ENCODE measurements at regions not wholly inside any gene's neighbourhood (a gene's known extent, or its start where the extent isn't known, plus 50 kb on each side); places are given as distances from the start of the nearest gene placed in this dataset.
A peak's percentile ranks its signal among the peaks of the same experiment; 100 is the strongest.

DNA sequence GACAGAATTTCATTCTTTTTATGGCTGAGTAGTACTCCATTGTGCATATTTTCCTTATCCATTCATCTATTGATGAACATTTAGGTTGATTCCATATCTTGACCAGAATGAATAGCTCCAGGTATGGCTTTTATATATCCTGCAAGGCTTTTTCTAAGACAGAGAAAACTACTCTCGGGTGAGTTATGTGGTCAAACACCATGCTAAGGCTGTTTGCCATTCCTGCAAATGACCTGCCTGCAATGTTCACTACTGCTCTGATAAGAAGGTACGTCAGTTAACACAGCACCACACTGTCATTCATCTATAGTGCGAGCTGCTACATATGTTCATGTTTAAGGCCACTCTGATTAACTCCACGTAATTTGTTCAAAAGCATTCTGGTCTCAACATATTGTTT, 256.8 kb upstream of the RGMB start:
- TF ChIP-seq CDX4 (CRISPR knock-in tag; IDR thresholded peaks at IDR 0.05; ENCODE audit: borderline replicate concordance) (no peak), ZNF512 (CRISPR knock-in tag; IDR thresholded peaks at IDR 0.05; ENCODE audit: borderline replicate concordance) (no peak), NR2C2 (CRISPR knock-in tag; IDR thresholded peaks at IDR 0.05) (no peak), ELF4 (CRISPR knock-in tag; IDR thresholded peaks at IDR 0.05; ENCODE audit: low read depth) (no peak), ZNF671 (CRISPR knock-in tag; IDR thresholded peaks at IDR 0.05) (no peak)
- TF ChIP-seq, protein P1, sequence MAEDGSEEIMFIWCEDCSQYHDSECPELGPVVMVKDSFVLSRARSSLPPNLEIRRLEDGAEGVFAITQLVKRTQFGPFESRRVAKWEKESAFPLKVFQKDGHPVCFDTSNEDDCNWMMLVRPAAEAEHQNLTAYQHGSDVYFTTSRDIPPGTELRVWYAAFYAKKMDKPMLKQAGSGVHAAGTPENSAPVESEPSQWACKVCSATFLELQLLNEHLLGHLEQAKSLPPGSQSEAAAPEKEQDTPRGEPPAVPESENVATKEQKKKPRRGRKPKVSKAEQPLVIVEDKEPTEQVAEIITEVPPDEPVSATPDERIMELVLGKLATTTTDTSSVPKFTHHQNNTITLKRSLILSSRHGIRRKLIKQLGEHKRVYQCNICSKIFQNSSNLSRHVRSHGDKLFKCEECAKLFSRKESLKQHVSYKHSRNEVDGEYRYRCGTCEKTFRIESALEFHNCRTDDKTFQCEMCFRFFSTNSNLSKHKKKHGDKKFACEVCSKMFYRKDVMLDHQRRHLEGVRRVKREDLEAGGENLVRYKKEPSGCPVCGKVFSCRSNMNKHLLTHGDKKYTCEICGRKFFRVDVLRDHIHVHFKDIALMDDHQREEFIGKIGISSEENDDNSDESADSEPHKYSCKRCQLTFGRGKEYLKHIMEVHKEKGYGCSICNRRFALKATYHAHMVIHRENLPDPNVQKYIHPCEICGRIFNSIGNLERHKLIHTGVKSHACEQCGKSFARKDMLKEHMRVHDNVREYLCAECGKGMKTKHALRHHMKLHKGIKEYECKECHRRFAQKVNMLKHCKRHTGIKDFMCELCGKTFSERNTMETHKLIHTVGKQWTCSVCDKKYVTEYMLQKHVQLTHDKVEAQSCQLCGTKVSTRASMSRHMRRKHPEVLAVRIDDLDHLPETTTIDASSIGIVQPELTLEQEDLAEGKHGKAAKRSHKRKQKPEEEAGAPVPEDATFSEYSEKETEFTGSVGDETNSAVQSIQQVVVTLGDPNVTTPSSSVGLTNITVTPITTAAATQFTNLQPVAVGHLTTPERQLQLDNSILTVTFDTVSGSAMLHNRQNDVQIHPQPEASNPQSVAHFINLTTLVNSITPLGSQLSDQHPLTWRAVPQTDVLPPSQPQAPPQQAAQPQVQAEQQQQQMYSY (CRISPR knock-in tag; IDR thresholded peaks at IDR 0.05): no peak
- TF ChIP-seq, protein P2, sequence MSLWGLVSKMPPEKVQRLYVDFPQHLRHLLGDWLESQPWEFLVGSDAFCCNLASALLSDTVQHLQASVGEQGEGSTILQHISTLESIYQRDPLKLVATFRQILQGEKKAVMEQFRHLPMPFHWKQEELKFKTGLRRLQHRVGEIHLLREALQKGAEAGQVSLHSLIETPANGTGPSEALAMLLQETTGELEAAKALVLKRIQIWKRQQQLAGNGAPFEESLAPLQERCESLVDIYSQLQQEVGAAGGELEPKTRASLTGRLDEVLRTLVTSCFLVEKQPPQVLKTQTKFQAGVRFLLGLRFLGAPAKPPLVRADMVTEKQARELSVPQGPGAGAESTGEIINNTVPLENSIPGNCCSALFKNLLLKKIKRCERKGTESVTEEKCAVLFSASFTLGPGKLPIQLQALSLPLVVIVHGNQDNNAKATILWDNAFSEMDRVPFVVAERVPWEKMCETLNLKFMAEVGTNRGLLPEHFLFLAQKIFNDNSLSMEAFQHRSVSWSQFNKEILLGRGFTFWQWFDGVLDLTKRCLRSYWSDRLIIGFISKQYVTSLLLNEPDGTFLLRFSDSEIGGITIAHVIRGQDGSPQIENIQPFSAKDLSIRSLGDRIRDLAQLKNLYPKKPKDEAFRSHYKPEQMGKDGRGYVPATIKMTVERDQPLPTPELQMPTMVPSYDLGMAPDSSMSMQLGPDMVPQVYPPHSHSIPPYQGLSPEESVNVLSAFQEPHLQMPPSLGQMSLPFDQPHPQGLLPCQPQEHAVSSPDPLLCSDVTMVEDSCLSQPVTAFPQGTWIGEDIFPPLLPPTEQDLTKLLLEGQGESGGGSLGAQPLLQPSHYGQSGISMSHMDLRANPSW (CRISPR knock-in tag; conservative IDR thresholded peaks at IDR 0.05; ENCODE audit: low read depth): no peak
- TF ChIP-seq, protein P3, sequence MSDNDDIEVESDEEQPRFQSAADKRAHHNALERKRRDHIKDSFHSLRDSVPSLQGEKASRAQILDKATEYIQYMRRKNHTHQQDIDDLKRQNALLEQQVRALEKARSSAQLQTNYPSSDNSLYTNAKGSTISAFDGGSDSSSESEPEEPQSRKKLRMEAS (CRISPR knock-in tag; IDR thresholded peaks at IDR 0.05): no peak
- TF ChIP-seq, protein P4, sequence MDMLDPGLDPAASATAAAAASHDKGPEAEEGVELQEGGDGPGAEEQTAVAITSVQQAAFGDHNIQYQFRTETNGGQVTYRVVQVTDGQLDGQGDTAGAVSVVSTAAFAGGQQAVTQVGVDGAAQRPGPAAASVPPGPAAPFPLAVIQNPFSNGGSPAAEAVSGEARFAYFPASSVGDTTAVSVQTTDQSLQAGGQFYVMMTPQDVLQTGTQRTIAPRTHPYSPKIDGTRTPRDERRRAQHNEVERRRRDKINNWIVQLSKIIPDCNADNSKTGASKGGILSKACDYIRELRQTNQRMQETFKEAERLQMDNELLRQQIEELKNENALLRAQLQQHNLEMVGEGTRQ (CRISPR knock-in tag; IDR thresholded peaks at IDR 0.05): no peak
- Mint-ChIP-seq H3K9me3 (no peaks in the 10 kb centered on the region), H3K27ac (no peak overlapping the region), H3K4me1 (peaks cover 27% of the 10 kb centered on the region), H3K4me3 (no peak overlapping the region), H3K27me3 (ENCODE audit: low read depth) (no peaks in the 10 kb centered on the region; the same call in 1 of the 2 replicates), H3K36me3 (no peaks in the 10 kb centered on the region)
- POLR2A ChIA-PET: no interaction called here
- DNase-seq (ENCODE audit: low spot score) (no peak), ATAC-seq (no peak)
- CTCF ChIA-PET: no interaction called here

GRCh38 chr5:98517560-98518366, 255.7 kb upstream of the RGMB start:
- ChIA-PET POLR2A (no interaction called here), CTCF (interaction anchor here (1.4 kb wide), 1 partner anchor 251 kb away, joined by 4 read pairs; no protein-coding TSS in a partner anchor)
- H3K9me3 Mint-ChIP-seq: no peaks in the 10 kb centered on the region
- TF ChIP-seq ATF2 (CRISPR knock-in tag; IDR thresholded peaks at IDR 0.05; ENCODE audit: borderline replicate concordance, low read depth): no peak
- TF ChIP-seq, protein P5, sequence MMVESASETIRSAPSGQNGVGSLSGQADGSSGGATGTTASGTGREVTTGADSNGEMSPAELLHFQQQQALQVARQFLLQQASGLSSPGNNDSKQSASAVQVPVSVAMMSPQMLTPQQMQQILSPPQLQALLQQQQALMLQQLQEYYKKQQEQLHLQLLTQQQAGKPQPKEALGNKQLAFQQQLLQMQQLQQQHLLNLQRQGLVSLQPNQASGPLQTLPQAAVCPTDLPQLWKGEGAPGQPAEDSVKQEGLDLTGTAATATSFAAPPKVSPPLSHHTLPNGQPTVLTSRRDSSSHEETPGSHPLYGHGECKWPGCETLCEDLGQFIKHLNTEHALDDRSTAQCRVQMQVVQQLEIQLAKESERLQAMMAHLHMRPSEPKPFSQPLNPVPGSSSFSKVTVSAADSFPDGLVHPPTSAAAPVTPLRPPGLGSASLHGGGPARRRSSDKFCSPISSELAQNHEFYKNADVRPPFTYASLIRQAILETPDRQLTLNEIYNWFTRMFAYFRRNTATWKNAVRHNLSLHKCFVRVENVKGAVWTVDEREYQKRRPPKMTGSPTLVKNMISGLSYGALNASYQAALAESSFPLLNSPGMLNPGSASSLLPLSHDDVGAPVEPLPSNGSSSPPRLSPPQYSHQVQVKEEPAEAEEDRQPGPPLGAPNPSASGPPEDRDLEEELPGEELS (CRISPR knock-in tag; IDR thresholded peaks at IDR 0.05): no peak
- ATAC-seq: no peak
- peaks cover 26% of the 10 kb centered on the region for H3K4me1 Mint-ChIP-seq
- H3K4me3 Mint-ChIP-seq: no peak overlapping the region
- peak overlapping the region; percentile 12; the same call in 1 of the 2 replicates for H3K27ac Mint-ChIP-seq
- DNase-seq (ENCODE audit: low spot score): no peak
- no peaks in the 10 kb centered on the region for H3K36me3 Mint-ChIP-seq
- no peaks in the 10 kb centered on the region; the same call in 1 of the 2 replicates for H3K27me3 Mint-ChIP-seq (ENCODE audit: low read depth)

Data from WTC11 (cell line).